Neutrophil (primary cell): ENCODE measurements at regions not wholly inside any gene's neighbourhood (a gene's known extent, or its start where the extent isn't known, plus 50 kb on each side); places are given as distances from the start of the nearest gene placed in this dataset.

Source experiments
- H3K27ac ChIP-seq: fragments of 200-600 bp; sonication (generic); 2 replicates; pipeline ENCODE4 v1.5.1; 2016; ENCODE audit warnings: mild to moderate bottlenecking, moderate library complexity
- H3K27me3 ChIP-seq: fragments of 200-600 bp; sonication (generic); 2 replicates; pipeline ENCODE4 v1.6.0; 2016; ENCODE audit warnings: mild to moderate bottlenecking
- H3K36me3 ChIP-seq: fragments of 200-600 bp; sonication (generic); 2 replicates; pipeline ENCODE4 v1.5.1; 2017
- H3K4me1 ChIP-seq, 2 experiments: fragments of 200-600 bp in 1 of 2; sonication (generic) in 1 of 2; 1 replicate in 1 of 2; 2 replicates in 1 of 2; pipeline versions ENCODE4 v1.5.1 to v1.6.1; 2013 to 2016; ENCODE audit warnings: low read depth in 1 of 2, low read length in 1 of 2, mild to moderate bottlenecking in 1 of 2, moderate library complexity in 1 of 2; ENCODE audit not compliant: control insufficient read depth in 1 of 2, insufficient read depth in 1 of 2
- H3K4me3 ChIP-seq, 2 experiments: fragments of 200-600 bp in 1 of 2; sonication (generic) in 1 of 2; 1 replicate in 1 of 2; 2 replicates in 1 of 2; pipeline ENCODE4 v1.5.1; 2013 to 2016; ENCODE audit warnings: low read depth in 1 of 2, low read length in 1 of 2, mild to moderate bottlenecking in 1 of 2, moderate library complexity in 1 of 2
- H3K9me3 ChIP-seq: fragments of 200-600 bp; sonication (generic); 2 replicates; pipeline ENCODE4 v1.5.1; 2016
- TF ChIP-seq, protein P1 (sequence below): fragments of 200-600 bp; sonication (generic); IDR thresholded peaks from 2 replicates; pipeline ENCODE4 v1.5.1; 2016; ENCODE audit warnings: antibody characterized with exemption

DNA sequence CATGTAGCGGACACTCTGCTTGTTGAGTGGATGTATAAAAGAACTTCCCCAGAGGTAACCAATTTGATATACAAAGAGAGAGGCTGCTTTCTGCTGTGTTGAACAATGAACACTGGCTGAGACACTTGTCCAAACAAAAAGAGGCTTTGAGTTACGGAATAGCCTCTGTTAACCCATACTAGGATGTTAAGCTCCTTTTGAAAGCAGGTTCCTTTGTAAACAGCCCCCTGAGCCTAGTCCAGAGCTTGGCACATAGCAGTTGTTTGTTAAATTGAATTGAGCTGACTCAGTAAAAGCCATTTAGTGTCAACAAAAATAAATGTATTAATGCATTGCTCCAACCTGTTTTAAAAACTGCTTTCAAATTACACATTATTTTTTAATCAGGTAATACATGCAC, 200.1 kb downstream of the MZT1 start:
- H3K27ac ChIP-seq: no peak overlapping the region
- no peaks in the 10 kb centered on the region for H3K36me3 ChIP-seq
- TF ChIP-seq, protein P1, sequence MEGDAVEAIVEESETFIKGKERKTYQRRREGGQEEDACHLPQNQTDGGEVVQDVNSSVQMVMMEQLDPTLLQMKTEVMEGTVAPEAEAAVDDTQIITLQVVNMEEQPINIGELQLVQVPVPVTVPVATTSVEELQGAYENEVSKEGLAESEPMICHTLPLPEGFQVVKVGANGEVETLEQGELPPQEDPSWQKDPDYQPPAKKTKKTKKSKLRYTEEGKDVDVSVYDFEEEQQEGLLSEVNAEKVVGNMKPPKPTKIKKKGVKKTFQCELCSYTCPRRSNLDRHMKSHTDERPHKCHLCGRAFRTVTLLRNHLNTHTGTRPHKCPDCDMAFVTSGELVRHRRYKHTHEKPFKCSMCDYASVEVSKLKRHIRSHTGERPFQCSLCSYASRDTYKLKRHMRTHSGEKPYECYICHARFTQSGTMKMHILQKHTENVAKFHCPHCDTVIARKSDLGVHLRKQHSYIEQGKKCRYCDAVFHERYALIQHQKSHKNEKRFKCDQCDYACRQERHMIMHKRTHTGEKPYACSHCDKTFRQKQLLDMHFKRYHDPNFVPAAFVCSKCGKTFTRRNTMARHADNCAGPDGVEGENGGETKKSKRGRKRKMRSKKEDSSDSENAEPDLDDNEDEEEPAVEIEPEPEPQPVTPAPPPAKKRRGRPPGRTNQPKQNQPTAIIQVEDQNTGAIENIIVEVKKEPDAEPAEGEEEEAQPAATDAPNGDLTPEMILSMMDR: no peak
- no peak overlapping the region for H3K4me3 ChIP-seq
- no peaks in the 10 kb centered on the region for H3K4me1 ChIP-seq
- no peaks in the 10 kb centered on the region for H3K9me3 ChIP-seq
- no peaks in the 10 kb centered on the region for H3K27me3 ChIP-seq

DNA sequence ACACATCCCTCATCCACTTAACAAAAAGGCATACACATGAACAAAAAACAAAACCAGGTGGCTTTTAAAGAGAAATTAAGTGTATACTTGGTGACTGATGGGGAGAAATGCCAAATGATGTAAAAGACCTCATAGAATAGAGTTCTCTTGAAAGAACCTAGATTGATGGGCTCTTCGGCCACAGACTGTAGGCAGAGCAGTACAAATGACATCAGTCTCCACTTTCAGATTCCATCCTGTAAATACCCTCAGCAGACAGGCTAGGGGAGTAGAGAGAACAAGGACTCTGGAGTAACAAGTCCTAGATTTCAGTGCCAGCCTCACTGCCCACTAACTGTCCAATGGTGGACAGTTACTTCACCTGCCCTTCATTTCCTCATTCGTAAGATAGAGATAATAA, 203.8 kb downstream of the MZT1 start:
- TF ChIP-seq, protein P1: no peak

DNA sequence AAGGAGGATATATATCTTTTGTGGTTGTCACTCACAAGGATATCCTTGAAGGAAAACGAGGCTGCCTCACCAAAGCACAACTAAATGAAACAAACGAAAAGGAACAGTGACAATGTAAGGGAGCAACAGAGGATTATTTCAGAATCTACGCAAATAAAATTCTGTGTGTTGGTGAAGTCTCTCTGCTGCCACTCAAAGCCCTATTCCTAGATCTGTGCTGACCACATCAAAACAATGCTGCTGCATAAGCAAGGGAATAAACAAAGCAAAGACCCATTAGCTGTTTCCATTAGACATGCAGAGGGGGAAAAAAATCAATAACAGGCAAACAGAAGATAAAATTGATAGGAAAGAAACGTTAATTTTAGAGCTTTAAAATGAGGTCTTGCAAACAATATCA, 204.4 kb downstream of the MZT1 start:
- no peaks in the 10 kb centered on the region for H3K4me1 ChIP-seq
- no peak overlapping the region for H3K4me3 ChIP-seq
- H3K36me3 ChIP-seq: no peaks in the 10 kb centered on the region
- no peak overlapping the region for H3K27ac ChIP-seq
- H3K27me3 ChIP-seq: no peaks in the 10 kb centered on the region
- H3K9me3 ChIP-seq: no peaks in the 10 kb centered on the region
- TF ChIP-seq, protein P1: no peak

More for the DNA sequence above, 203.8 kb downstream of the MZT1 start:
- H3K9me3 ChIP-seq: no peaks in the 10 kb centered on the region
- no peaks in the 10 kb centered on the region for H3K4me1 ChIP-seq
- H3K27me3 ChIP-seq: no peaks in the 10 kb centered on the region
- no peak overlapping the region for H3K27ac ChIP-seq
- H3K36me3 ChIP-seq: no peaks in the 10 kb centered on the region
- H3K4me3 ChIP-seq: no peak overlapping the region

DNA sequence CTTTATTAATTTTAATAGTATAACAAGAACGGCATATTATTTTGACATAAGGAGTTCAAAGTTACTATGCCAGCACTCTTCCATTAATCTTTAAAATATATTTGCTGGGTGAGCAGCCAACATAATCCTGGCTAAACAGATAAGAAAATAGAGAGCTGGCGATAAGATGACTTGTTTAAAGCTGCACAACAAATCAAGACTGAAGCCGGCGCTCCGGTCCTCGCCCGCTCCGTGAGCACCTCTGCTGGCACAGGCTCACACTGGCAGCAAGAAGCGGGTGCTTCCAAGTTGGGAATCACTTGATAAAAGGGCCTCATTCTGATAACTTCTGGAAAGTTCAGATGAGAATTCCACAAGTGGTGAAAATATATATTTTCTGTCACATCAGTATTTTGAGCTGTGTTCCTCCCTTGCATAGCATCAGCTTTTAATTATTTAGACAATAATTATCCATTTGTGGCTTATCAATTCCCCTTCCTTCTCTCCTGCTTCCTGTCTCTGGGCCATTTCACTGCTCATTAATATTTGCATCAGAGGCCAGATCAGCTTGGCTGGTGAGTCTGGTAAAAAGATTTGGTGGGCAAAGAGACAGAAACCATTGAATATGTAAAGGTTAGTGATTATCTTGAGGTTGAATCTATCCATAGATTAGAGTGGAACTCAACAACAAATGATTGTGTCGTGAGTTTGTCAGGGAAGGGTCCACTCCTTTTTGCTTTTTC, 205.3 kb downstream of the MZT1 start:
- H3K36me3 ChIP-seq: no peaks in the 10 kb centered on the region
- TF ChIP-seq, protein P1: no peak
- H3K4me3 ChIP-seq: no peak overlapping the region
- H3K27me3 ChIP-seq: no peaks in the 10 kb centered on the region
- H3K9me3 ChIP-seq: no peaks in the 10 kb centered on the region
- no peak overlapping the region for H3K27ac ChIP-seq
- H3K4me1 ChIP-seq: no peaks in the 10 kb centered on the region

DNA sequence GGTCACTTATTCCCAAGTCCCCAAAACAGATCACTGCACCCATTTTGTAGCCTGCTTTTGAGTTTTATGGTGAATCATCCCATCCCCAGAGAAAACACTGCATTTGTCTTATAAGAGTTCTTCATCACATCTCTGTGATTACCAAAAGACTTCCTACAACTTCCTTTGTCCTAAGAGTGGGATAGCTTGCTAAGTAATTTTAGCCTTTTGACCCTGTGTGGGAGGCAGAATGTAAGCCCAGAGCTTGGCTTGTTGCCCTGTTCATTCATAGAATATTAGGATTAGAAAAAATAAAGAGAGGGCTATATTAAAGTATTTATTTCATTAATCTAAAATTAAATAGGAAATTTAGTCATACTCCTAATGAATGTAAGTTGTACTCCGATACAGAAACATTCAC, 213.3 kb downstream of the MZT1 start:
- no peaks in the 10 kb centered on the region for H3K4me1 ChIP-seq
- H3K4me3 ChIP-seq: no peak overlapping the region
- H3K9me3 ChIP-seq: no peaks in the 10 kb centered on the region
- H3K36me3 ChIP-seq: no peaks in the 10 kb centered on the region
- TF ChIP-seq, protein P1: no peak
- no peaks in the 10 kb centered on the region for H3K27me3 ChIP-seq
- H3K27ac ChIP-seq: no peak overlapping the region
